Left renal cortex interstitium (tissue), 4 donors: ENCODE measurements at regions not wholly inside any gene's neighbourhood (a gene's known extent, or its start where the extent isn't known, plus 50 kb on each side); places are given as distances from the start of the nearest gene placed in this dataset.

Experiments
- DNase-seq, 4 donors: peaks; one replicate each; pipeline ENCODE4 v3.0.0-alpha.2; 2013; ENCODE audit warnings: low read depth in 4 of 4, low spot score in 2 of 4, missing footprints in 1 of 4

DNA sequence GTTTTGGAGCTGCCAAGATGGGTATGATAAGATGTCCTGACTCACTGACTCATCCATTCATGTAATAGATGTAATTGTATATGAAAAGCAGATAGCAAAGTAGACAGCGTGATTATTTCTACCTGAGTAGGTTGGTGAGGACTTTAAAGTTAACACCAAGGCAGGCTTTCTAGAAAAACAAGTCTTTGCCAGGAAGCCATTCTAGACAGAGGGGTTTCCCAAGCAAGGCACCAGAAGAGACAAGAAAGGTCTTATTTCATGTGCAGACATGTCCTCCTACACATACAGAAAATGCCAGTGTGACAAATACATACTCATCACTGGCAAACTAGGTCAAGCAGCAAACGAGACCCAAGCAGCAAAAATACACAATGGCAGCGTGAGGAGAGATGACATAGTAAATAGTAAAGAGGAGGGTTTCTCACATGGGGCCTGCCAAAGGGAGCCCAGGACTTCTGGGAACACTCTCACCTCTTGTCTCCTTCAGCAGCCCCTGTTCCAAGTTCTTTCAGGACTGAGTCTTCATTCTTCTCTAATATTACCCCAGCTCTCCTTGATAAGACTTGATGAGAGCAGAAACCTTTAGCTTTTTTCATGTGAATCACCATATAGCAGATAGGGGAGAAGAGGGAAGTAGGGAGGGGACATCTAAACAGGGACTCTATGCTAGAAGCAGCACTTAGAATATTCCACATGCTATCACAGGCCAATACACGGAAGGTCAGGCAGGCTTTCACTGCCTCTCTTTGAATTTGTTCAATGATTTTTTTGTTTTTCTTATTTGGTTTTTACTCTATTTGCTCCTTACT lies 114.6 kb upstream of the ATP1B1 start:
- no peak for DNase-seq

GRCh38 chr1:169001353-169001752 lies 105.1 kb upstream of the ATP1B1 start:
- no peak for DNase-seq

DNA sequence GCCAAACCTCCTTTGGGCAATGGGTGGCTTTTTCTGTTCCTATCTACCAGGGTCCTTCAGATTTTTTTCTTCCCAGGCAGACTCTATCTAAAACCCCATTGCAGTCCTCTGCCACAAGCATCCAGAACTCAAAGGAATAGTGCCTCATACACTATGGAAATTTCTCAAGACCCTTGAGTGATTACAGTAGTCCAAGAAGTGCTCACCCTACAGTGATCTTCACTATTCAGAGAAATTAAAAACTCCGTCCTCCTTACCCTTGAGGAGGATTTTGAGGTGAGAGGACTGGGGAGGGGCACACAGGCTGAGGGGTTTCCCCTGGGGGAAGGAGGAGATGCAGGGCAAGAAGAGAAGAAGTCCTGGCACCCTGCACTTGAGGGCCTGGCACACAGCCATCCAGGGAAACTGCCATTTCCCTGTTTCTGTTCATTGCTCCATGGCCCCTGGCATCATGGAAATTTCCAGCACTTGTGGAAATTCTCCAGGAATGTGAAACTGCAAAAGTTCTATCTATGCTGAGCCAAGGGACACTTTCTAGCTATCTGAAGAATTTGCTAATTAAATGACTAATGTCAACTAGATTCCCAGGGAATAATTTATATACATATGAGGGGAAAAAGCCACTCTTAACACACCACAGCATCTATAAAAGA lies 102.5 kb upstream of the ATP1B1 start:
- DNase-seq, result no peak

- DNase-seq, result no peak
These were observed 100.7 kb upstream of the ATP1B1 start for GRCh38 chr1:169005776-169006175.

DNA sequence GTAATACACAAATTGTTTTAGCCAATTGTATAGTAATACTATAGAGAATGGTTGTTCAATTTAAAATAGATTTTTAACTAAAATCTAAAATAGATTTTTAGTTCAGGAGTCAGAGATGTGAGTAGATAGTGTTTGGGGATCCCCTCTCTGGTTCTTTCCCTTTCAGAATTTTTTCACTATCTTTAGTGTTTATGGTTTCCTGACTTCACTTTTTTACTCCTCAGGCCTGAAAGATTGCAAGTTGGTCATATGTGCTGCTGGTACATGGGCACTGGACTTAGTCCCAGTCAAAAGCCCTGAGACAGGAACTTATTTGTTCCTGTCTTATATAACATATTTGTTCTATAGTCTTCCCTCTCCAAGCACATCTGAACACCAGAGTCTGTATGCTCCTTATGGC lies 96.8 kb upstream of the ATP1B1 start:
- DNase-seq, result no peak

DNA sequence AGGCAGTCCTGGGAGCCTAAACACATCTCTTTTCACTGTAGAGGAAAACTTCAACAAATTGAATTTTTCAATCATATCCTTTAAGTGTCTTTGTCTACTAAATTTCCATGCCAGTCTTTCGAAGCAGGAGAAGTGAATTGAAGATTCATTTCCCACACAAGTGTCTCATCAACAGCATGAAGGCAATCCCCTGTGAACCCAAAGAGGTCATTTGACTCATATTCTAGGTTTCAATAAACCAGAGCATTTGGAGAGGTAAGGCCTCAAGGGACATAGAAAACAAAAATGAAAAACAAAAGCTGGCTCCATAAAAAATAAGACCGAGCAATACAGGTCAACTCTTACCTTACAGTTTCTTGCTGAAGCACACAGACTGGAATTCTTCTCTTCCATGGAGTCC lies 94.1 kb upstream of the ATP1B1 start:
- DNase-seq, result no peak

GRCh38 chr1:169013821-169014220 lies 92.7 kb upstream of the ATP1B1 start:
- DNase-seq, result no peak

DNA sequence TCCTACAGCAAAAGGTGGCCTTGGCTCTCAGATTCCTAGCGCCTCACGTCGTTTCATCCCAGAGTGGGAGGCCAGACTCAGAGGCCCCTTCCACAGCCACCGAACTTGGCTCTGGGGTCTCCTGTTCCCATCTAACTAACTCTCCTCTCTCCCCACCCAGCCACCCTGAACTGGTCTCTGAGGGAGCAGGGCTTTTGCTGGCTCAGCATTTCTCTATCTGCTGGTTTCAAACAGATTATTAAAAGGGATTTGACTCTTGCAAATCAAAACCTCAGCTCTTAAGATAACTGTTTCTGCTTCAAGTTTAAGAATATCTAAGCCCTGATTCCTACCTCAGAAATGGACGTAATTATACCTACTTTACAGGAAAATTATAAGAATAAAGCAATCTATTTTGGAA lies 91.0 kb upstream of the ATP1B1 start:
- no peak for DNase-seq

- DNase-seq, result no peak
These were observed 87.7 kb upstream of the ATP1B1 start for GRCh38 chr1:169018751-169019150.

DNA sequence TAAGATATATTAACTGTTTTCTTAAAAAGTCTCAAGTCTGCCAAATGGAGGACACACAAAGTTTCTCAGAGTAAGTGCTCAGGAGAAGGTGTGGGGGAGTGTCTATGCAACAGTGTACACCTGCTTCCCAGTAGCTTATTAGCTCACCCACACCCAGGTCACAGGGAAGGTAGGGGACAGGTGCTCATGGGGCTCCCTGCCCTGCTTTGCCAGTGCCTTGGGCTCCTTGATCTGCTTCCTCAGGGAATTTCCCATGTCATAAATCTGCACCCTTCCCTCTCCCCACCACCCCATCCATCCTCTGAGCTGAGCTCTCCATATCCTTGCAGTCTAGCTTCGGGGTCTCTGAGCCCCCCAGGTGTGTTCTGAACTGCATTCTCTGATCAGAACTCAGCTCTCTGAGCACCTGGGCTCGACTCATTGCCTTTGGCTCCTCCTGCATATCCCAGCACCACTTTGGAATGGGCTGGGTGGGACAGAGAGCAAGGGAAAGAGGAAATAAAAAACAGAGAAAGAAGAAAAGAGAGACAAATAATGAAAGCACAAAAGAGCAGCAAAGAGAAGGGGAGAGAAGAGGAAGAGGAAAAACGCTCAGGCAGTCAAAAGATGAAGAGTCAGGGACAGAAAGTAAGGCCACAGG lies 87.0 kb upstream of the ATP1B1 start:
- DNase-seq, result no peak

DNA sequence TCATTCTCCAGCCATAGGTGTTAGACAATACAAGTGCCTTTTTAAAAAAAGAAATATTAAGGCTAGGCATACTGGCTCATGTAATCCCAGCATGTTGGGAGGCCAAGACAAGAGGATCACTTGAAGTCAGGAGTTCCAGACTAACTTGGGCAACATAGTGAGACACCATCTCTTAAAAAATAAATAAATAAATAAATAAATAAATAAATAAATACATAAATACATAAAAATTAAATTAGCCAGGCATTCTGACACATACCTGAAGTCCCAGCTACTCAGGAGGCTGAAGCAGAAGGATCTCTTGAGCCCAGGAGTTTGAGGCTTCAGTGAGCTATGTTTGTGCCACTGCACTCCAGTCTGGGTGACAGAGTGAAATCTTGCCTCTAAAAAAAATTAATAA lies 85.8 kb upstream of the ATP1B1 start:
- no peak for DNase-seq

DNA sequence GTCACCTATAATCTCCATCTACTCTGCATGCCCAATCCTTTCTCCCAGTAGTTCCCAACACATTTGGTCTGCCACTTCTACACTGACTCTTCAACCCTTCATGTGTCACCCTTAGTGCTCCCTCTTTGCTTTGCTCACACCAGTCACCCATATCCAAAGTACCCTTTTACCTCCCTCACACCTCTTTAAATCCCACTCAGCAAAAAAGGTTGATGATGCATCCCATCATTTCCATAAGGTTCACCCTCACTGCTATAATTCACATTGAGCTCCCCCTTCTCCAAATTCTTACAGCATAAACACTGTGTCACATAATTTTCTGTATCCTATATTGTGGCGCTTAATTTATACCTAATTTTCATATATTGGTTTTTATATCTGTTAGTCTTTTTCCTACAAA lies 83.8 kb upstream of the ATP1B1 start:
- no peak for DNase-seq

DNA sequence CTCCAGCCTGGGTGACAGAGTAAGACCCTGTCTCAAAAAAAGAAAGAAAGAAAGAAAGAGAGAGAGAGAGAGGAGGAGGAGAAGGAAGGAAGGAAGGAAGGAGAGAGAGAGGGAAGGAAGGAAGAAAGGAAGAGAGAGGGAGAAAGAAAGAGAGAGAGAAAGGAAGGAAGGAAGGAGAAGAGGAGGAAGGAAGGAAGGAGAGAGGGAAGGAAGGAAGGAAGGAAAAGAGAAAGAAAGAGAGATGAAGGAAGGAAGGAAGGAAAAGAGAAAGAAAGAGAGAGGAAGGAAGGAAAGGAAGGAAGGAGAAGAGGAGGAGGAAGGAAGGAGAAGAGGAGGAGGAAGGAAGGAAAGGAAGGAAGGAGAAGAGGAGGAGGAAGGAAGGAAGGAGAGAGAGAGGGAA lies 82.2 kb upstream of the ATP1B1 start:
- DNase-seq, result no peak

DNA sequence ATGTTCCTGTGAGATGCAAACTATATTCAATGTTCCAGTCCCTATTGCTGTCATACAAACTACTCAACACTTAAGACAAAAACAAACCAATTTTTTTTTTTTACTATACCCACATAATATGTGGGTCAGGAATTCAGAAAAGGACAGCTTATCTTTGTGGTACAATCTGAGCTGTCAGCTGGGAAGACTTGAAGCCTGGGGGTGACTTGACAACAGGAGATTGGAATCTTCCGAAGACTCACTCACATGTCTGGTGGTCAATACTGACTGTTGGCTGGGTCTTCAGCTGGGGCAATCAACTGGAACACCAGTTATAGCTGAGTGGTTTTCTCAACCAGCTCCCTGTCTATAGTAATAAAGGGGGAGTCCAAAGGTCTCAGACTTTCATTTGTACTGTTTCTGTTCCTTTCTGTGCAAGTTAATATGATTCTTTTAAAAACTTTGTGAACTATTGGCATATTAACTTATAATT lies 81.7 kb upstream of the ATP1B1 start:
- no peak for DNase-seq

GRCh38 chr1:169025412-169025811 lies 81.1 kb upstream of the ATP1B1 start:
- DNase-seq, result no peak

DNA sequence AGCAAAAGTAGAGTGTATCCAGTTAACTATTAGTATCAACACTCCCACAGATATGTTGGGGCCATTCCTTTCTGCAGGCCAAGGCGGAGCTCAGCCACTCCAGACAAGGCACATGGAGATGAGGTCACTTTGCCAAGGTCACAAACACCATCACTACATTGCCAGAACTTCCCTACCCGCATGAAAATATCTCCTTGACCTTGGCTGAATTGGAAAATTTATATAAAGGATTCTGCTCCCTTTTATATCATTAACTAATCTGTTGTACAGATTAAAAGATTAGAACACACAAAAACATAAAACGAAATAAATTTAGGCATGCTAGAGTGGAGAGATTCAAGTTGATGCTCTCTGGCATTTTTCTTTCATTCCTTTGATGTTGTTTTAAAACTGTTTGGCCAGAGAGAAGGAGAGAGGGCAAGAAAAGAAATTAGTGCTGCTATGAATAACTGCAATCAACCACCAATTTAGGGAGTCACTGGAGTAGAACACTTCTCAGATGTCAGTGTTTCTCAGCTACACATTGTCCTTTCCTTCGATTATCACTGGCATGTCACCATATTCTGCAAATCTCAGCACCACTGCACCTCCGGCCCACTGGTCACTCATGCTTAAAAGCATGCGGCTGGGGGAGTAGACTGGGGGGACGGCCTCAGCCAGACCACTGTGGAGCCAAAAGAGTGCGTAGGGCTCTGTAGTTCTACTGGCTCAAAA lies 78.7 kb upstream of the ATP1B1 start:
- DNase-seq, result no peak

- DNase-seq, result no peak
These were observed 74.8 kb upstream of the ATP1B1 start for GRCh38 chr1:169031566-169032224.

GRCh38 chr1:169041366-169041765 lies 65.1 kb upstream of the ATP1B1 start:
- no peak for DNase-seq

- DNase-seq, result no peak
These were observed 64.1 kb upstream of the ATP1B1 start for GRCh38 chr1:169042377-169042776.

GRCh38 chr1:169043823-169044222 lies 62.7 kb upstream of the ATP1B1 start:
- no peak for DNase-seq

DNA sequence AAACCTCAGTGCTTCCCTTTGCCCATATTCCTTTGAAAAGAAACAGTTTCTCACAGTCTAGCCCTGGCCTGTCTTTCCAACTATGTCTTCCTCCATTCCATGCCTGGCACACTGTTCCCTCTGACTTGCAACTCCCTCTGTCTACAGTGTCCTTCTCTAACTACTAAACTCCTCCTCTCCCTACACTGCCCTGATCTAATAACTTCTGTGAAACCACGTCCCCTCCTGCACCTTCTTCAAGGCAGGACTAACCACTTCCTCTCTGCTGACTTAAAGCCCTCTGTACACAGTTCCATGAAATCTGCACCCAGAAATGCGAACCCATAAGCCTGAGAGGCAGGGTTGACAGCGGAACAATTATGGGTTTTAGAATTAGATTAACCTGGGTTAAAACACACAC lies 62.2 kb upstream of the ATP1B1 start:
- DNase-seq, result no peak
